HEK293 (cell line): ENCODE measurements at regions not wholly inside any gene's neighbourhood (a gene's known extent, or its start where the extent isn't known, plus 50 kb on each side); places are given as distances from the start of the nearest gene placed in this dataset.
"Not testable (repeated sequence)": the region's sequence is repeated elsewhere in the genome, so short reads cannot be mapped to it uniquely, and the experiment has no call there.

Experiments
- ZNF214 ChIP-seq: fragments of 450-650 bp; formaldehyde crosslinking; IDR thresholded peaks from 2 replicates; pipeline ENCODE4 v1.5.1; 2017; ENCODE audit warnings: missing biosample characterization, mild to moderate bottlenecking, missing genetic modification characterization, borderline replicate concordance
- ZNF324 ChIP-seq: fragments of 450-650 bp; formaldehyde crosslinking; IDR thresholded peaks from 2 replicates; pipeline ENCODE4 v1.5.1; 2016; ENCODE audit warnings: missing biosample characterization, missing genetic modification characterization
- ZNF335 ChIP-seq: fragments of 450-650 bp; formaldehyde crosslinking; conservative IDR thresholded peaks from 2 replicates; pipeline ENCODE4 v1.5.1; 2016; ENCODE audit warnings: missing biosample characterization, missing genetic modification characterization
- TF ChIP-seq, protein P1 (sequence below): fragments of 450-650 bp; formaldehyde crosslinking; IDR thresholded peaks from 2 replicates; pipeline ENCODE4 v1.5.1; 2016; ENCODE audit warnings: missing biosample characterization, missing genetic modification characterization
- TF ChIP-seq, protein P2 (sequence below): fragments of 450-650 bp; formaldehyde crosslinking; IDR thresholded peaks from 2 replicates; pipeline ENCODE4 v1.5.1; 2016; ENCODE audit warnings: missing biosample characterization, missing genetic modification characterization

GRCh38 chr15:20288800-20289537 lies 252.6 kb downstream of the GOLGA6L6 start:
- TF ChIP-seq ZNF214; ZNF335 (tag by site-specific recombination); ZNF324 (tag by site-specific recombination): not testable (repeated sequence)
- TF ChIP-seq, protein P1, sequence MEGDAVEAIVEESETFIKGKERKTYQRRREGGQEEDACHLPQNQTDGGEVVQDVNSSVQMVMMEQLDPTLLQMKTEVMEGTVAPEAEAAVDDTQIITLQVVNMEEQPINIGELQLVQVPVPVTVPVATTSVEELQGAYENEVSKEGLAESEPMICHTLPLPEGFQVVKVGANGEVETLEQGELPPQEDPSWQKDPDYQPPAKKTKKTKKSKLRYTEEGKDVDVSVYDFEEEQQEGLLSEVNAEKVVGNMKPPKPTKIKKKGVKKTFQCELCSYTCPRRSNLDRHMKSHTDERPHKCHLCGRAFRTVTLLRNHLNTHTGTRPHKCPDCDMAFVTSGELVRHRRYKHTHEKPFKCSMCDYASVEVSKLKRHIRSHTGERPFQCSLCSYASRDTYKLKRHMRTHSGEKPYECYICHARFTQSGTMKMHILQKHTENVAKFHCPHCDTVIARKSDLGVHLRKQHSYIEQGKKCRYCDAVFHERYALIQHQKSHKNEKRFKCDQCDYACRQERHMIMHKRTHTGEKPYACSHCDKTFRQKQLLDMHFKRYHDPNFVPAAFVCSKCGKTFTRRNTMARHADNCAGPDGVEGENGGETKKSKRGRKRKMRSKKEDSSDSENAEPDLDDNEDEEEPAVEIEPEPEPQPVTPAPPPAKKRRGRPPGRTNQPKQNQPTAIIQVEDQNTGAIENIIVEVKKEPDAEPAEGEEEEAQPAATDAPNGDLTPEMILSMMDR, result not testable (repeated sequence)
- TF ChIP-seq, protein P2, sequence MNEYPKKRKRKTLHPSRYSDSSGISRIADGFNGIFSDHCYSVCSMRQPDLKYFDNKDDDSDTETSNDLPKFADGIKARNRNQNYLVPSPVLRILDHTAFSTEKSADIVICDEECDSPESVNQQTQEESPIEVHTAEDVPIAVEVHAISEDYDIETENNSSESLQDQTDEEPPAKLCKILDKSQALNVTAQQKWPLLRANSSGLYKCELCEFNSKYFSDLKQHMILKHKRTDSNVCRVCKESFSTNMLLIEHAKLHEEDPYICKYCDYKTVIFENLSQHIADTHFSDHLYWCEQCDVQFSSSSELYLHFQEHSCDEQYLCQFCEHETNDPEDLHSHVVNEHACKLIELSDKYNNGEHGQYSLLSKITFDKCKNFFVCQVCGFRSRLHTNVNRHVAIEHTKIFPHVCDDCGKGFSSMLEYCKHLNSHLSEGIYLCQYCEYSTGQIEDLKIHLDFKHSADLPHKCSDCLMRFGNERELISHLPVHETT (tag by site-specific recombination), result not testable (repeated sequence)
